HFF-Myc (cell line): ENCODE measurements at regions not wholly inside any gene's neighbourhood (a gene's known extent, or its start where the extent isn't known, plus 50 kb on each side); places are given as distances from the start of the nearest gene placed in this dataset.
"Not testable (repeated sequence)": the region's sequence is repeated elsewhere in the genome, so short reads cannot be mapped to it uniquely, and the experiment has no call there.

Experiments used
- DNase-seq: peaks from one replicate; pipeline ENCODE4 v3.0.0-alpha.2; 2011; ENCODE audit warnings: low read depth; ENCODE audit errors: extremely low read depth
- H3K4me3 ChIP-seq: replicated peaks from 2 replicates; pipeline ENCODE4 v1.5.1; 2011; ENCODE audit warnings: low read depth, mild to moderate bottlenecking, control low read depth, low read length
- TF ChIP-seq, protein P1 (sequence below): IDR thresholded peaks from 2 replicates; pipeline ENCODE4 v1.5.1; 2012; ENCODE audit warnings: mild to moderate bottlenecking, low read depth, low read length, control low read depth; ENCODE audit errors: missing control alignments

DNA sequence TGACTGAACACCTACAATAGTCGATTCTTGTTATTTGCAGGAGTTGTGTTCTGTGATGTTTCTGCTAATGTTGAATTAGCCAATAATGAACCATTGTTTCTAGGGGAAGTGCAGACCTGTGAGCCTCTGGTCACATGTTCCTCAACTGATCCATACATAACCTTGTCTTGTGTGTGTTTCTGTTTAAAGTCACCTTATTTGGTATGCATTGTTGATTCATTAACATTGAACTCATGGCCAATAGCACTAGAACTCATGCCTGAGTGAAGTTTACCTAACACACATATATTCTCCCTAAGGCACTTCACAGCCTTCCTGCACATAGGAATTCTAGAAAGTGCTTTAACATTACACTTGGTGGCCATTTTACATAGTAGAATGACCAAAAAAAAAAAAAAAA is 271.8 kb upstream of the PLET1 start:
- TF ChIP-seq, protein P1, sequence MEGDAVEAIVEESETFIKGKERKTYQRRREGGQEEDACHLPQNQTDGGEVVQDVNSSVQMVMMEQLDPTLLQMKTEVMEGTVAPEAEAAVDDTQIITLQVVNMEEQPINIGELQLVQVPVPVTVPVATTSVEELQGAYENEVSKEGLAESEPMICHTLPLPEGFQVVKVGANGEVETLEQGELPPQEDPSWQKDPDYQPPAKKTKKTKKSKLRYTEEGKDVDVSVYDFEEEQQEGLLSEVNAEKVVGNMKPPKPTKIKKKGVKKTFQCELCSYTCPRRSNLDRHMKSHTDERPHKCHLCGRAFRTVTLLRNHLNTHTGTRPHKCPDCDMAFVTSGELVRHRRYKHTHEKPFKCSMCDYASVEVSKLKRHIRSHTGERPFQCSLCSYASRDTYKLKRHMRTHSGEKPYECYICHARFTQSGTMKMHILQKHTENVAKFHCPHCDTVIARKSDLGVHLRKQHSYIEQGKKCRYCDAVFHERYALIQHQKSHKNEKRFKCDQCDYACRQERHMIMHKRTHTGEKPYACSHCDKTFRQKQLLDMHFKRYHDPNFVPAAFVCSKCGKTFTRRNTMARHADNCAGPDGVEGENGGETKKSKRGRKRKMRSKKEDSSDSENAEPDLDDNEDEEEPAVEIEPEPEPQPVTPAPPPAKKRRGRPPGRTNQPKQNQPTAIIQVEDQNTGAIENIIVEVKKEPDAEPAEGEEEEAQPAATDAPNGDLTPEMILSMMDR, result no peak
- DNase-seq, result no peak
- no peak overlapping the region for H3K4me3 ChIP-seq

DNA sequence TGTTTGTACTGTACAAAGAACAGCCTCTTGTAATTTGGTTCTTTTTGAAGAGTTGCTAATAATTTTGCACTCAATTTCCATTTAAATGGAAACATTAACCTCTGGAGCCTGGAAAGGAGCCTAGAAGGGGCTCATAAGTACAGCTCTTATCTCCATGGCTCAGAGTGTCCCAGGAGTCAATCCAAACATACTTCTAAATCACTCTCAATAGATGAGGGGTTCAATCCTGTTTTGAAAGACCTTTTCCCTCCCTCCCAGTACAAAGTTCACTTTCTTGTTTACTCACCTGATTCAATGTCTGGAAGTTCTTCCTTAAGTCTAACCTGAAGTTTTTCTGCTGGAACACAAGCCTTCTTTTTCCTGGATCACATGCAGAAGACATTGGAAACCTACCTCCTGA is 273.0 kb upstream of the PLET1 start:
- no peak overlapping the region for H3K4me3 ChIP-seq
- TF ChIP-seq, protein P1, result no peak
- no peak for DNase-seq

DNA sequence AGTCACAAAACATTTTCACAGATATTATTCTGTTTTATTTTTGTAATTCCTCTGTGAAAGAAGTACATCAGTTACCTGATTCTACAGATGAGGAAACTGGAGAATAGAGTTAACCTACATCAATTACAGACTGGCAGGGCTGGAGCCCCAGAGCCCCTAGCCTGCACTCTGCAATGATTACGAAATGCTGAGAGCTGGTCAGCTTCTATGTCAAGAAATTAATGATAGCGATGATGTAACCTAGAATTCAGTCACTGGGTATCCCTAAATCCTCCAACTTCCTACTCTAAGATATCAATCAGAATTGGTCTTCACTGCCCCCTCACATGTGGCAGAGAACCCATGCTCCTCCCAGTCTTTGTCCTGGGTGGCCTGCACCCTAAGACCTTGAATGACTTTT is 273.5 kb upstream of the PLET1 start:
- H3K4me3 ChIP-seq, result no peak overlapping the region
- TF ChIP-seq, protein P1, result no peak
- DNase-seq, result no peak

DNA sequence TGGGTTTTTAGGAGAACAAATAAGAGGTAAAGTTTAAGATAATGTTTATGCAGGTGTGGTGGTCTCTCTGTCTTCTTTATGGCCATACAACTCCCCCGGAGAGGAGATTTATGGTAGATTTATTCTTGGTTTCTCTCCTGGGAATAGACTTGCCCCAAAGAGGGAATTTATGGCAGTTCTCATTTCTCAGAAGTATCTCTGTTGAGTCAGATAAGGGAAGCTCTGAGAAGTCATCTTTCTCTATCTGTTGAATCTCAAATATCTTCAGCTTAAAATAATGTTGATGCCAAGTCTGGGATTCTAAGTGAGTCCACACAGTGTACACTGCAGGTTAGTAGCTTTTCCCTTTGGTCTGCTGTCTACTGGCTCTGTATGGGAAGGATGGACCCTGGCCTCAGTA is 276.4 kb upstream of the PLET1 start:
- no peak overlapping the region for H3K4me3 ChIP-seq
- TF ChIP-seq, protein P1, result no peak
- no peak for DNase-seq

DNA sequence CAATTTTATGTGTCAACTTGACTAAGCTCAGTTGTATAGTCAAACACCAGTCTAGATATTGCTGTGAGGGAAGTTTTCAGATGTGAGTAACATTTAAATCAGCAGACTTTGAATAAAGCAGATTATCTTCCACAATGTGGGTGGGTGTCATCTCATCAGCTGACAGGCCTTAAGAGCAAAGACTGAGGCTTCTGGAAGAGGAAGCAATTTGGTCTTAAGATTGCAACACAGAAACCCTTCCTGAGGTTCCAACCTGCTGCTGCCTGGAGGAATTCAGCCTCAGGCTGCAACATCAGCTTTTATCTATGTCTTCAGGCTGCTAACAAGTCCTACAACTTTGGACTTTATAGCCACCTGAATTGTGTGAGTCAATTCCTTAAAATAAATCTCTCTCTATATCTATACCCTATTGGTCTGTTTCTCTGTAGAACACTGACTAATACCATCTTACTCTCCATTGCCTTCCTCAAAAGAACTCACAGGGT is 277.2 kb upstream of the PLET1 start:
- no peak overlapping the region for H3K4me3 ChIP-seq
- DNase-seq, result no peak
- TF ChIP-seq, protein P1, result no peak

DNA sequence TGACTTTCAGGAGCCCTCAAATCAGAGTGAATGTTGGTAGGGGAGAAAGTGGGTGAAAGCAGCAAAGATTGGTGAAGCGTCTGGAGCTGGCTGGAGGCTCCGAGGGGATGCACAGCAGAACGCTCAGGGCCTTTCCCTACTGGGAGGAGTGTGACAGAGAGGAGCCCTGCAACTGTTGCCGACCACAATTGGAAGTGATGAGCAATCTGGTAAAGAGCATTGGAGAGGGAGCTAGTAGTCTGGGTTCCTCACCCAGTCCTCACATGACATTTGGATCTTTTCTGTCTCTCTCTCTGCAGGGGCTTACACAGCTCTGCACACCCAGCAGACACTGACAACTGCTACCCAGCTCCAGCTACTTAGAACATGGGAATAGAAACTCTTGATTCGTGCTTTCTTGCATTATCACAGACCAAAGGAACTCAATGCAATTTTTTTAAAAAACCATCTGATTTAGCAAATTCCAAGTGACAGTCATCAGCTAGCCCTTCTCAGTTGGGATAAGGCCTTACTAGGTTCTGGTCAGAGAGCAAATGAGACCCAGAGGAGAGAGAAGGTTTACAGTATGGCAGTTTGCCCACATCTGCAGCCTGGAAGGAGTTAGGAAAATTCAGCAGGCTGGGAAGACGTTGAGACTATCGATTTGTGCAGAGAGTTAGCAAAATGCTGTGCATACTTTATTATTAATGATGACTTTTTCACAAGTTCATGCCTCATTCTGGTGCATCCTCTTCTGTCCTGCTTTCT is 278.0 kb upstream of the PLET1 start:
- TF ChIP-seq, protein P1, result no peak
- no peak overlapping the region for H3K4me3 ChIP-seq
- DNase-seq, result no peak

DNA sequence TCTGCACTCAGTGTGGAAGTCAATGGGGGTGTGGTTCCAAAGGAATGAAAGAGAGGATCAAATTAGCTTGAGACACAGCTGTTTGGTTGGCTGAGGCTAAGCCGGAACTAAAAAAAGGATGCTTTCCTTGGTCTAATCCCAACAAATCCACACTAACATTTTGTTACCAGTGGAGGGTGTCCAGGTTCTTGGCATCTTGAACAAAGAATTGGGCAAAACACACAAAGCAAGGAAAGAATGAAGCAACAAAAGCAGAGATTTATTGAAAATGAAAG is 278.6 kb upstream of the PLET1 start:
- not testable (repeated sequence) for DNase-seq

More for the DNA sequence above, 278.6 kb upstream of the PLET1 start:
- not testable (repeated sequence) for H3K4me3 ChIP-seq
